SK-N-MC (cell line): ENCODE measurements at regions not wholly inside any gene's neighbourhood (a gene's known extent, or its start where the extent isn't known, plus 50 kb on each side); places are given as distances from the start of the nearest gene placed in this dataset.

Experiments used
- EZH2 ChIP-seq: fragments of 200-600 bp; sonication (generic); IDR thresholded peaks from one replicate; pipeline ENCODE4 v1.6.1; 2017; ENCODE audit warnings: antibody characterized with exemption
- POLR2AphosphoS5 ChIP-seq: IDR thresholded peaks from 2 replicates; pipeline ENCODE4 v1.6.1; 2012; ENCODE audit warnings: mild to moderate bottlenecking, low read depth, low read length, borderline replicate concordance

- TF ChIP-seq EZH2 = no peak
- TF ChIP-seq POLR2AphosphoS5 = no peak
Observed at GRCh38 chr6:121521164-121521555, 85.7 kb downstream of the GJA1 start.
